H1 (cell line): ENCODE measurements at regions not wholly inside any gene's neighbourhood (a gene's known extent, or its start where the extent isn't known, plus 50 kb on each side); places are given as distances from the start of the nearest gene placed in this dataset.

Source experiments
- ASH2L ChIP-seq: fragments of 200-600, 300-600 bp; sonication (generic); IDR thresholded peaks from one replicate; pipeline ENCODE4 v1.7.1; 2017; ENCODE audit warnings: low read length
- ATF3 ChIP-seq: IDR thresholded peaks from 2 replicates; pipeline ENCODE4 v1.6.1; 2011; ENCODE audit warnings: low read depth, mild to moderate bottlenecking, low read length; ENCODE audit not compliant: insufficient read depth

GRCh38 chr13:73865027-73865426, 269.2 kb downstream of the KLF12 start (continued):
- no peak for TF ChIP-seq ASH2L
- TF ChIP-seq ATF3, result no peak
